WTC11 (cell line): ENCODE measurements at regions not wholly inside any gene's neighbourhood (a gene's known extent, or its start where the extent isn't known, plus 50 kb on each side); places are given as distances from the start of the nearest gene placed in this dataset.

Experiments
- ATAC-seq: fragments of 200-7000 bp; cut with Tn5 transposase; 2 replicates; pipeline ENCODE4 v1.10.0; 2021; ENCODE audit warnings: mild to moderate bottlenecking, moderate library complexity
- CTCF ChIA-PET: fragments of 300-600 bp; sonication (Branson Sonifier 250); formaldehyde crosslinking; loops from one replicate; lab custom pipeline; 2021; ENCODE audit warnings: antibody characterized with exemption; lab: Charles Lee
- POLR2A ChIA-PET: fragments of 350-600 bp; sonication (Branson Sonifier 250); formaldehyde crosslinking; loops from one replicate; lab custom pipeline; 2021; ENCODE audit warnings: antibody characterized with exemption; lab: Charles Lee
- DNase-seq: peaks from one replicate; pipeline ENCODE4 v3.0.0; 2021; ENCODE audit warnings: low spot score
- H3K27ac Mint-ChIP-seq: 2 replicates; pipeline ENCODE4 v1.8.0; 2021; ENCODE audit warnings: mixed read lengths
- H3K27me3 Mint-ChIP-seq: 2 replicates; pipeline ENCODE4 v1.8.0; 2021; ENCODE audit warnings: low read depth, mild to moderate bottlenecking, moderate library complexity, mixed read lengths
- H3K36me3 Mint-ChIP-seq: 2 replicates; pipeline ENCODE4 v1.8.0; 2021; ENCODE audit warnings: mixed read lengths
- H3K4me1 Mint-ChIP-seq: 2 replicates; pipeline ENCODE4 v1.8.0; 2022; ENCODE audit warnings: mixed read lengths
- H3K4me3 Mint-ChIP-seq: 2 replicates; pipeline ENCODE4 v1.8.0; 2021; ENCODE audit warnings: mild to moderate bottlenecking, moderate library complexity, mixed read lengths
- H3K9me3 Mint-ChIP-seq: 2 replicates; pipeline ENCODE4 v1.8.0; 2021; ENCODE audit warnings: mixed read lengths
- AR ChIP-seq: fragments of 250-450 bp; sonication (Bioruptor Pico); IDR thresholded peaks from 2 replicates; pipeline ENCODE4 v1.9.0; 2021; ENCODE audit warnings: mild to moderate bottlenecking
- ARID4B ChIP-seq: sonication (generic); formaldehyde crosslinking; IDR thresholded peaks from 2 replicates; pipeline ENCODE4 v1.8.0; 2023; ENCODE audit warnings: missing genetic modification reagents, mild to moderate bottlenecking, borderline replicate concordance
- ATF2 ChIP-seq: sonication (generic); formaldehyde crosslinking; IDR thresholded peaks from 2 replicates; pipeline ENCODE4 v1.8.1; 2022; ENCODE audit warnings: low read depth, missing genetic modification reagents, borderline replicate concordance
- CDX4 ChIP-seq: fragments of 250-450 bp; sonication (Bioruptor Pico); IDR thresholded peaks from 2 replicates; pipeline ENCODE4 v1.9.0; 2021; ENCODE audit warnings: moderate library complexity, mild to moderate bottlenecking, inconsistent platforms, borderline replicate concordance
- FOXP4 ChIP-seq: sonication (generic); formaldehyde crosslinking; IDR thresholded peaks from 2 replicates; pipeline ENCODE4 v1.8.0; 2022; ENCODE audit warnings: mild to moderate bottlenecking, missing genetic modification reagents
- GABPB1 ChIP-seq: sonication (generic); formaldehyde crosslinking; IDR thresholded peaks from 2 replicates; pipeline ENCODE4 v1.8.1; 2023; ENCODE audit warnings: mild to moderate bottlenecking, missing genetic modification reagents
- JAZF1 ChIP-seq: fragments of 250-450 bp; sonication (Bioruptor Pico); IDR thresholded peaks from 2 replicates; pipeline ENCODE4 v1.9.0; 2021; ENCODE audit warnings: moderate library complexity, mild to moderate bottlenecking, inconsistent platforms
- JUN ChIP-seq: sonication (generic); formaldehyde crosslinking; IDR thresholded peaks from 2 replicates; pipeline ENCODE4 v1.8.0; 2023; ENCODE audit warnings: mild to moderate bottlenecking, missing genetic modification reagents
- PRDM15 ChIP-seq: sonication (generic); formaldehyde crosslinking; IDR thresholded peaks from 2 replicates; pipeline ENCODE4 v1.8.0; 2022; ENCODE audit warnings: missing genetic modification reagents
- RORB ChIP-seq: fragments of 250-450 bp; sonication (Bioruptor Pico); IDR thresholded peaks from 2 replicates; pipeline ENCODE4 v1.9.0; 2021; ENCODE audit warnings: mild to moderate bottlenecking
- SMAD4 ChIP-seq: sonication (generic); formaldehyde crosslinking; IDR thresholded peaks from 2 replicates; pipeline ENCODE4 v1.8.0; 2022; ENCODE audit warnings: mild to moderate bottlenecking, missing genetic modification reagents
- SOX15 ChIP-seq: fragments of 250-450 bp; sonication (Bioruptor Pico); IDR thresholded peaks from 2 replicates; pipeline ENCODE4 v1.9.0; 2021; ENCODE audit warnings: mild to moderate bottlenecking
- STAT6 ChIP-seq: sonication (generic); formaldehyde crosslinking; conservative IDR thresholded peaks from 2 replicates; pipeline ENCODE4 v1.8.1; 2023; ENCODE audit warnings: mild to moderate bottlenecking, low read depth, missing genetic modification reagents, moderate library complexity
- USF1 ChIP-seq: sonication (generic); formaldehyde crosslinking; IDR thresholded peaks from 2 replicates; pipeline ENCODE4 v1.8.0; 2022; ENCODE audit warnings: mild to moderate bottlenecking, missing genetic modification reagents
- ZMAT4 ChIP-seq: fragments of 250-450 bp; sonication (Bioruptor Pico); IDR thresholded peaks from 2 replicates; pipeline ENCODE4 v1.9.0; 2021; ENCODE audit warnings: mild to moderate bottlenecking
- ZNF121 ChIP-seq: sonication (generic); formaldehyde crosslinking; IDR thresholded peaks from 2 replicates; pipeline ENCODE4 v1.8.0; 2023; ENCODE audit warnings: missing genetic modification reagents
- ZNF416 ChIP-seq: fragments of 250-450 bp; sonication (Bioruptor Pico); IDR thresholded peaks from 2 replicates; pipeline ENCODE4 v1.9.0; 2021; ENCODE audit warnings: mild to moderate bottlenecking, inconsistent platforms

- TF ChIP-seq USF1 = no peak
- TF ChIP-seq PRDM15 = no peak
- TF ChIP-seq FOXP4 (CRISPR knock-in tag) = no peak
- no peak for TF ChIP-seq JAZF1 (CRISPR knock-in tag)
- TF ChIP-seq ATF2 (CRISPR knock-in tag) = no peak
- no peak for TF ChIP-seq JUN (CRISPR knock-in tag)
- no peak for TF ChIP-seq CDX4 (CRISPR knock-in tag)
Measured at GRCh38 chr17:33501185-33501584, 208.1 kb upstream of the ASIC2 start (continued).

- CTCF ChIA-PET = interaction anchor here (0.8 to 1.7 kb wide), 2 partner anchors 16 to 17 kb away, joined by 3 to 4 read pairs; no protein-coding TSS in a partner anchor
- no peak overlapping the region for H3K27ac Mint-ChIP-seq
Measured at GRCh38 chr17:33504571-33504970, 211.5 kb upstream of the ASIC2 start.

More at GRCh38 chr17:33504571-33504970, 211.5 kb upstream of the ASIC2 start:
- DNase-seq (no peak), ATAC-seq (no peak)
- Mint-ChIP-seq H3K9me3 (0 out of 2 replicates have a peak, but pooled peaks cover 3% of the 10 kb centered on the region), H3K36me3 (no peaks in the 10 kb centered on the region), H3K4me3 (no peak overlapping the region), H3K4me1 (peaks cover 12% of the 10 kb centered on the region), H3K27me3 (peaks cover 5% of the 10 kb centered on the region; the same call in 1 of the 2 replicates)
- POLR2A ChIA-PET = no interaction called here
- TF ChIP-seq ZNF416 = no peak
- no peak for TF ChIP-seq RORB
- no peak for TF ChIP-seq ZNF121 (CRISPR knock-in tag)
- no peak for TF ChIP-seq SMAD4
- no peak for TF ChIP-seq STAT6 (CRISPR knock-in tag)
- no peak for TF ChIP-seq SOX15 (CRISPR knock-in tag)
- TF ChIP-seq AR (CRISPR knock-in tag) = no peak
- no peak for TF ChIP-seq ARID4B
- TF ChIP-seq ZMAT4 (CRISPR knock-in tag) = no peak
- no peak for TF ChIP-seq GABPB1
